ENCODE measurements at regions not wholly inside any gene's neighbourhood (a gene's known extent, or its start where the extent isn't known, plus 50 kb on each side); places are given as distances from the start of the nearest gene placed in this dataset.

DNA sequence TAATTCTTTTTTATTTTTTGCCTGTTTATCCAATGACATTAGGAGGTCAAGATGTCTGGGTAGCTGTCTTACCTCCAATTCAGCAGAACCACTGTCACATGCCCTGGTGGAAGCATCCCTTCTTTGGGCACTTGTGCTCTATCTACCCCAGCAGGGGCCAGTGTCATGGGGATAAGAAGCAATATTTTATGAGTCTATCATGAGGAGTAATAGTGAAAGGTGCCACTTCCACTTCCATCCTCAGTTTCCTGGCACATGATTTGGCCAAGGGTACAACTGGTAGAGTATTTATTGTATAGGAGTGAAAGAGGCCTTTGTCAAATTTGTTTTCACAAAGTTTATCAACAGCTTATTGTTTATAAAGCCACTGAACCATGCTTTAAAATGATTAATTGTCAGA, 112.5 kb downstream of the CCDC71L start:
- H3K4me3 ChIP-seq (ENCODE audit: low read depth, low read length) = no peak overlapping the region
- no peak for TF ChIP-seq CTCF (IDR thresholded peaks at IDR 0.05; ENCODE audit: control insufficient read depth, extremely low read depth, insufficient read depth)
- no peak for DNase-seq (ENCODE audit: low read depth)

GRCh38 chr7:106545275-106545674, 115.7 kb downstream of the CCDC71L start:
- DNase-seq (ENCODE audit: low read depth) = no peak
- H3K4me3 ChIP-seq (ENCODE audit: low read depth, low read length) = no peak overlapping the region
- no peak for TF ChIP-seq CTCF (IDR thresholded peaks at IDR 0.05; ENCODE audit: control insufficient read depth, extremely low read depth, insufficient read depth)

DNA sequence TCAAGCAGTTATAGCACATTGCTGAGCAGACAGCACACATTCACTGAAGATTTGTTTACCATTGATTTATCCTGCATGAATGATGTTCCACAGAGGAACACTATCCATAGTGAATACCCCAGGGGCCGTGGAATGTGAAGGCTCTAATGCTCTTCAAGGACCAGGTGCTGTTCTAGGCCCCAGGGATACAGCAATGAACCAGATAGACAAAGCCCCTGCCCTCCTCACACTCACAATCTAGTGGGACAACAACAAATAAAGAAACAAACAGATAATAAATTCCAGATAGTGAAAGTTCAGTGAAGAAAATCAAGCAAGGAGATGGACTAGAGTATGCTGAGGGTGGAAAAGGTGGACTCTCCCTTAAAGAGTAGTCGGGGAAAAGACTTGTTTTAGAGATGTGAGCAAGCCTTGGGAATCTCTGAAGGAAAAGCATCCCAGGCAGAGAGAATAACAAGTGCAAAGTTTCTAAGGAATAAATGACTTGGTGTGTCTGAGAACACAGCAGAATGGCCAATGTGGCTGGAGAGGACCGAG, 117.7 kb downstream of the CCDC71L start:
- TF ChIP-seq CTCF (IDR thresholded peaks at IDR 0.05; ENCODE audit: control insufficient read depth, extremely low read depth, insufficient read depth) = no peak
- no peak overlapping the region for H3K4me3 ChIP-seq (ENCODE audit: low read depth, low read length)

DNA sequence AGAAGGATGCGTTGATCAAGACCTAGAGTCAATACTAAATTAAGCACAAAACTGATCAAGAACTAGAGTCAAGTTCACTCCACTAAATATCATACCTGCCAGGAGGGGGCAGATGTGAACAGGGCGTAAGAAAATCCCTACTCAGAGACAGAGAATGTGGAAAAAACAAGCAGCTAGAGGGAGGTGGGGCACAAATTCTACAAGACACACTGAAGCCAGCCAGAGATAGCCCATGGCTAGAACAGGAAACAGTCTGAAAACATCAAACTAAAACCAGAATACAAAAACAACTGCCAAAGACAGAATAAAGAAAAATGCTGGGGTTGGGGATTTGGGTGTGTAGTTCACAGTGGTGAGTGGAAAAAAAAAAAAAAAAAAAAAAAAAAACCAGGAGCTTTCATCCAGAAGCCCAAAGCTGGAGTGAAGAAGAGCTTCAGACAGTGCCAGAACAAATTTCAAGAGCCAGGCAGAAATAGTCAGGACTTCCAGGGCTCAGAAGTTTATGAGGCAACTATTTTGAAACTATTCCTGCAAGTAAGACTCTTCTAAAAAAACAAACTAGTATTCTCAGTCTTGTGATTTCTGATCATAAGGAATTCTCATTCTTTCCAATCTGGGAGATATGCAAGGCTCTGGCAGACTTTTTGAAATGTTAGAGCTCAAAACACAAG, 118.3 kb downstream of the CCDC71L start:
- DNase-seq (ENCODE audit: low read depth) = peak; percentile 44
- TF ChIP-seq CTCF (IDR thresholded peaks at IDR 0.05; ENCODE audit: control insufficient read depth, extremely low read depth, insufficient read depth) = peak; percentile 63
- no peak overlapping the region for H3K4me3 ChIP-seq (ENCODE audit: low read depth, low read length)

More for the DNA sequence above, 117.7 kb downstream of the CCDC71L start:
- DNase-seq (ENCODE audit: low read depth) = no peak

DNA sequence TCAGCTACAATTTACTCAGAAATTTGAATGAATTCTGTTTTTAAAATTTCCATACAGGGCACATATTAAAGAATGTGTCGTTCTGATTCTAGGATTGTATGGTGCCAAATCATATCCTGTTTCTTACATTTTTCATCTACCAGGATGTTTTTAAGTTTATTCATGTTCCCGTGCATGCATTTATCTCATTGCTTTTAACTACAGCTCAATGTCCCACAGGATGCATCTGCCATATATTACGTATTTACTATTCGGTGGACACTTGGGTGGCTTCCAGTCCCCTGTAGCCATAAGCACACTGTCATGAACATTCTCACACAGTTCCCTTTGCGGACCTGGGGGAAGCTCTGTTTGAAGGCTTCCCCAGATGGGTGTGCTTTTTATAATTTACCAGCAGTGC, 122.3 kb downstream of the CCDC71L start:
- TF ChIP-seq CTCF (IDR thresholded peaks at IDR 0.05; ENCODE audit: control insufficient read depth, extremely low read depth, insufficient read depth) = no peak
- DNase-seq (ENCODE audit: low read depth) = no peak
- H3K4me3 ChIP-seq (ENCODE audit: low read depth, low read length) = no peak overlapping the region

GRCh38 chr7:106537119-106537518, 123.8 kb downstream of the CCDC71L start:
- no peak for TF ChIP-seq CTCF (IDR thresholded peaks at IDR 0.05; ENCODE audit: control insufficient read depth, extremely low read depth, insufficient read depth)
- no peak for DNase-seq (ENCODE audit: low read depth)
- no peak overlapping the region for H3K4me3 ChIP-seq (ENCODE audit: low read depth, low read length)

DNA sequence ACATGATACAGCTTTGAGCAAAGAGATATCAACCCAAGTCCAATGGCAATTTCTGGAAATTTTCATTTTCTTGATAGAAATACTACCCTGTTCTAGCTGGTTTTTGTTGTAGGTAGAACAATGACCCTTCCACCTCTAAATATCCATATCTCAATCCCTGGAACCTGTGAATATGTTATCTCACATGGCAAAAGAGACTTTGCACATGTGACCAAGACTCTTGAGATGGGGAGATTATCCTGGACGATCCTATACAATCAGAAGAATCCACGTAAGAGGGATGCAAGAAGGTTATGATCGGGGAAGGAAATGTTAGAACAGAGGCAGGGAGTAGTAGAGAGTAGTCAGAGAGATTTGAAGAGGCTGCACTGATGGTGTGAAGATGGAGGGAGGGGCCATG, 124.9 kb downstream of the CCDC71L start:
- no peak for DNase-seq (ENCODE audit: low read depth)
- no peak for TF ChIP-seq CTCF (IDR thresholded peaks at IDR 0.05; ENCODE audit: control insufficient read depth, extremely low read depth, insufficient read depth)
- H3K4me3 ChIP-seq (ENCODE audit: low read depth, low read length) = no peak overlapping the region

Data from LNCaP clone FGC (cell line).